ENCODE measurements at regions not wholly inside any gene's neighbourhood (a gene's known extent, or its start where the extent isn't known, plus 50 kb on each side); places are given as distances from the start of the nearest gene placed in this dataset.

DNA sequence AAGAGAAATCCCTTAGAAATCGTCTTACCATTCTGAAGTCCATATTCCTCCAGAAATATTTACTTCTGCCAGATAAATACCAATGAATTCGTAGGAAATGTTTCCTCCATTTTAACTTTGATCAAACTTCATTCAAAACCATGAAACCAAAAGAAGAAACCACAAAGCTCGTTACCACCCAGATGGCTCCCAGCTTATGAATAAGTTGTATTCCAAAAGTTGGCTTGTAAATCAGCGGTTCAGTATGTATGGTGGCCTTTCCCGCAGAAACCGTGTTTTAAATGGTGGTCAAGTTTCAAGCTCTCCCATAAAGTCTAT is 73.6 kb upstream of the RIPOR2 start:
- TF ChIP-seq, protein P1, sequence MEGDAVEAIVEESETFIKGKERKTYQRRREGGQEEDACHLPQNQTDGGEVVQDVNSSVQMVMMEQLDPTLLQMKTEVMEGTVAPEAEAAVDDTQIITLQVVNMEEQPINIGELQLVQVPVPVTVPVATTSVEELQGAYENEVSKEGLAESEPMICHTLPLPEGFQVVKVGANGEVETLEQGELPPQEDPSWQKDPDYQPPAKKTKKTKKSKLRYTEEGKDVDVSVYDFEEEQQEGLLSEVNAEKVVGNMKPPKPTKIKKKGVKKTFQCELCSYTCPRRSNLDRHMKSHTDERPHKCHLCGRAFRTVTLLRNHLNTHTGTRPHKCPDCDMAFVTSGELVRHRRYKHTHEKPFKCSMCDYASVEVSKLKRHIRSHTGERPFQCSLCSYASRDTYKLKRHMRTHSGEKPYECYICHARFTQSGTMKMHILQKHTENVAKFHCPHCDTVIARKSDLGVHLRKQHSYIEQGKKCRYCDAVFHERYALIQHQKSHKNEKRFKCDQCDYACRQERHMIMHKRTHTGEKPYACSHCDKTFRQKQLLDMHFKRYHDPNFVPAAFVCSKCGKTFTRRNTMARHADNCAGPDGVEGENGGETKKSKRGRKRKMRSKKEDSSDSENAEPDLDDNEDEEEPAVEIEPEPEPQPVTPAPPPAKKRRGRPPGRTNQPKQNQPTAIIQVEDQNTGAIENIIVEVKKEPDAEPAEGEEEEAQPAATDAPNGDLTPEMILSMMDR (conservative IDR thresholded peaks at IDR 0.05; ENCODE audit: low read length): no peak
- TF ChIP-seq EZH2phosphoT487 (IDR thresholded peaks at IDR 0.05; ENCODE audit: borderline replicate concordance): no peak

Measured in Loucy (cell line).